ENCODE measurements at regions not wholly inside any gene's neighbourhood (a gene's known extent, or its start where the extent isn't known, plus 50 kb on each side); places are given as distances from the start of the nearest gene placed in this dataset.

DNA sequence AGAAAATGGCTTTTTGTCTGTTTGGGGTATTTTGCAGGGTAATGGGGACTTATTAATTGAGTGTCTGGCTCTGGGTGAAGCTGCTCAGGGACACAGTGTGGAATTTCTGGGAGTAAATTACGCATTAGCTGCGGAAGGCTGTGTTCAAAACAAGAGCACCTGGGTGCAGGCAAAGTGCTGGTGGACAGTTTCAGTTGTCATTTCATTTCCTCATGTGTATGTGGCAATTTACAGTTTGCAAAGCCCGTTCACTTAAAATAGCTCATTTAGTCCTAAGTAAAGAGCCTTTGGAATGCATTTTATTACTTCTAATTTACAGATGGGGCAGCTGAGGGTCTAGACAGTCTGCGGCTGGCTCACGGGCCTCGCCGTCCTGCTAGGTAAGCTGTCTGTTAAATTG is 546.8 kb downstream of the BCL11B start:
- no peak for DNase-seq (ENCODE audit: low spot score)
- Histone ChIP-seq H3K9me3 (no peaks in the 10 kb centered on the region), H3K4me1 (ENCODE audit: control insufficient read depth in 1 of 2, low read depth in 2 of 2) (no peaks in the 10 kb centered on the region), H3K36me3 (no peaks in the 10 kb centered on the region), H3K27ac (no peak overlapping the region), H3K27me3 (replicated peaks; ENCODE audit: insufficient read depth) (no peaks in the 10 kb centered on the region), H3K4me3 (no peak overlapping the region)
- no peak for ATAC-seq (ENCODE audit: insufficient number of reproducible peaks, low FRiP score, low read depth)
- TF ChIP-seq, protein P1, sequence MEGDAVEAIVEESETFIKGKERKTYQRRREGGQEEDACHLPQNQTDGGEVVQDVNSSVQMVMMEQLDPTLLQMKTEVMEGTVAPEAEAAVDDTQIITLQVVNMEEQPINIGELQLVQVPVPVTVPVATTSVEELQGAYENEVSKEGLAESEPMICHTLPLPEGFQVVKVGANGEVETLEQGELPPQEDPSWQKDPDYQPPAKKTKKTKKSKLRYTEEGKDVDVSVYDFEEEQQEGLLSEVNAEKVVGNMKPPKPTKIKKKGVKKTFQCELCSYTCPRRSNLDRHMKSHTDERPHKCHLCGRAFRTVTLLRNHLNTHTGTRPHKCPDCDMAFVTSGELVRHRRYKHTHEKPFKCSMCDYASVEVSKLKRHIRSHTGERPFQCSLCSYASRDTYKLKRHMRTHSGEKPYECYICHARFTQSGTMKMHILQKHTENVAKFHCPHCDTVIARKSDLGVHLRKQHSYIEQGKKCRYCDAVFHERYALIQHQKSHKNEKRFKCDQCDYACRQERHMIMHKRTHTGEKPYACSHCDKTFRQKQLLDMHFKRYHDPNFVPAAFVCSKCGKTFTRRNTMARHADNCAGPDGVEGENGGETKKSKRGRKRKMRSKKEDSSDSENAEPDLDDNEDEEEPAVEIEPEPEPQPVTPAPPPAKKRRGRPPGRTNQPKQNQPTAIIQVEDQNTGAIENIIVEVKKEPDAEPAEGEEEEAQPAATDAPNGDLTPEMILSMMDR (IDR thresholded peaks at IDR 0.05), result no peak

DNA sequence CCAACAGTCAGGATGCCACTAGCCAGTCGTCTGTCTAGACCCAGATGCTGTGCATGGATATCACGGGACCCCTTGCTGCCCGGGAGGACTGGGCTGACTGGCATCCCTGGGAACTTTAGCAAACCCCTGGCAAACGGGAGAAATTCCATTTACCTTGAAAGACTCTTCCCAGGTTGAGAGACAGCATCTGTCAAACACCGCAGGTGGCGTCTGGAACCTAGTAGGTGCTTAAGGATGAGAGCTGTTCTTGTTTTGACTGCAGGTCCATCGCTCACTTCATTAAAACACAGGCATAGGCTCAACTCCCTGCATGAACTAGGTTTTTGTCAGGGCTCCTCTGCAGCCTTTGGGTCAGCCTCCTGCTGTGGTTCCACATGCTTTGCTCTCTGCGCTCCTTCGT is 546.3 kb downstream of the BCL11B start:
- Histone ChIP-seq H3K27ac (no peak overlapping the region), H3K36me3 (no peaks in the 10 kb centered on the region), H3K4me1 (ENCODE audit: control insufficient read depth in 1 of 2, low read depth in 2 of 2) (no peaks in the 10 kb centered on the region), H3K4me3 (no peak overlapping the region), H3K9me3 (no peaks in the 10 kb centered on the region), H3K27me3 (replicated peaks; ENCODE audit: insufficient read depth) (no peaks in the 10 kb centered on the region)
- TF ChIP-seq, protein P1 (IDR thresholded peaks at IDR 0.05), result no peak
- DNase-seq (ENCODE audit: low spot score), result no peak
- ATAC-seq (ENCODE audit: insufficient number of reproducible peaks, low FRiP score, low read depth), result no peak

DNA sequence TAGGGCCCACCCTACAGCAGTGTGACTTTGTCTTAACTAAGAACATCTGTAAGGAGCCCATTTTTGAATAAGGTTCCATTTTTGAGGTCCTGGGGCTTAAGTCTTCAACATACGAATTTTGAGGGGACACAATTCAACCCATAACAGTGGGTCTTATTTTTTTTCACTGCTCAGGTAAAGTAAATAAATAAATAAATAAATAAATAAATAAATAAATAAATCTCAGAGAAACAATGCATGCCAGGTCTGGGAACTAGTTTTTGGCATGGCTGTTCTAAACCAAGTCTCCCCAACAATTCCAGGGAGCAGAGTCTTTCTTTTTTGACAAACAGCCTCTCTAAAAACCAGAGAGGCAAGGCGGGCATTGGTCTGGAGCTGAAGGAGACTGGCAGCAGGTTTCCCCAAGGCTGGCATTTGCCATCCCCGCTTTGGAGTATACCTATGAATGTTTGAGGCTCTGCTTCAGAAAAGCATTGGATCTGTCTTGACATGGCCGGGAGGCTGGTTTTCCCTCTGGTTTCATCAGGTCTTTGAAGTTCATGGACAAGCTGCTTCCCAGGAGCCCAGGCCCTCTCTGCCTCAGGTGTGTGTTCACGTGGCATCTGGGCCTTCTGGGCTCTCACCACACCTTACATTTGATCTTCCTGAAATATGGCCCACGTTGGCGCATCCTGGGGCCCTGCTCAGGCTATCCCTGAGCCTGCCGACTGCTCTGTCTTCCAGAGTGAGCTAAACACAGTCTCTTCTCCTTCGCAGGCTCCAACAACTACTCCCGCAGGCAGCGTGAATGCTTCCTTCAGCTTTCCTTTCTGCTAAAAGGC is 545.2 kb downstream of the BCL11B start:
- ATAC-seq (ENCODE audit: insufficient number of reproducible peaks, low FRiP score, low read depth), result no peak
- TF ChIP-seq, protein P1 (IDR thresholded peaks at IDR 0.05), result no peak
- H3K27ac ChIP-seq, result no peak overlapping the region

DNA sequence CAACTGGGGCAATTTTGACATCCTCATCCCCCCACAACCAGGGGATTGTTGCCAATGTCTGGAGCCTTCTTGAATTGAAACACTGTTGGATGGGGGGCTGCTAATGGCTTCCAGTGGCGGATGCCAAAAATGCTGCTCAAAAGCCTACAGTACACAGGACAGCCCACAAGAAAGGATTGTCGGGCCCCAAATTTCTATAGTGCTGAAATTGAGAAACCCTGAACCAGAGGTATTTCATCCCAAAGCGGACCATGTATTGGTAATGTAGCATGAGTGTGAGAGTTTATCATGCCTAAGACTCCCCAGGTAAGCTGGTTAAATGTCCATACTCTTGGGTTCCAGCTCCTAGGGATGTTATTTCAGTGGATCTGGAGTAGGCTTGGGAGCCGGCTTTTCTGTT is 544.0 kb downstream of the BCL11B start:
- Histone ChIP-seq H3K36me3 (no peaks in the 10 kb centered on the region), H3K27me3 (replicated peaks; ENCODE audit: insufficient read depth) (no peaks in the 10 kb centered on the region), H3K4me1 (ENCODE audit: control insufficient read depth in 1 of 2, low read depth in 2 of 2) (no peaks in the 10 kb centered on the region), H3K27ac (no peak overlapping the region), H3K9me3 (no peaks in the 10 kb centered on the region), H3K4me3 (no peak overlapping the region)
- TF ChIP-seq, protein P1 (IDR thresholded peaks at IDR 0.05), result no peak
- DNase-seq (ENCODE audit: low spot score) (no peak), ATAC-seq (ENCODE audit: insufficient number of reproducible peaks, low FRiP score, low read depth) (no peak)

More for the DNA sequence above, 545.2 kb downstream of the BCL11B start:
- Histone ChIP-seq H3K4me3 (no peak overlapping the region), H3K36me3 (no peaks in the 10 kb centered on the region), H3K9me3 (no peaks in the 10 kb centered on the region), H3K4me1 (ENCODE audit: control insufficient read depth in 1 of 2, low read depth in 2 of 2) (no peaks in the 10 kb centered on the region), H3K27me3 (replicated peaks; ENCODE audit: insufficient read depth) (no peaks in the 10 kb centered on the region)
- DNase-seq (ENCODE audit: low spot score), result no peak

DNA sequence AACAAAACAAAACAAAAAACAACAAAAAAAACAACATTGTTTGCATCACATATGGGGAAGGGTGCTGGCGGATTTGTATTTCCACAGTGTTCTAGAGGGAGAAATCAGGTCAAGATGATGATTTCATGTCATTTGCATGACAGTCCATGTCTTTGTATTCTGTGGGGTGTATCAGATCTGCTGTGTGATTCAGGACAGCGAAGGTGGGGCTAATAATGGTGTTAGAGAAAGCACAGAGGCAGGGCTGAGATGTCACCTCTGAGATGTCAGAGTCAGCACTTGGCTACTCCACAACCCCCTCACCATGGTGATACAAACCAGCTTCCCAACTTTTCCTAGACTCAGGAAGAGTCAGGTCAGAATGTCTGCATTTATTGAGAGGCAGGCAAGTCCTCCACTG is 543.2 kb downstream of the BCL11B start:
- DNase-seq (ENCODE audit: low spot score), result no peak
- Histone ChIP-seq H3K27ac (no peak overlapping the region), H3K27me3 (replicated peaks; ENCODE audit: insufficient read depth) (no peaks in the 10 kb centered on the region), H3K4me1 (ENCODE audit: control insufficient read depth in 1 of 2, low read depth in 2 of 2) (no peaks in the 10 kb centered on the region), H3K36me3 (no peaks in the 10 kb centered on the region), H3K9me3 (no peaks in the 10 kb centered on the region), H3K4me3 (no peak overlapping the region)
- ATAC-seq (ENCODE audit: insufficient number of reproducible peaks, low FRiP score, low read depth), result no peak
- TF ChIP-seq, protein P1 (IDR thresholded peaks at IDR 0.05), result no peak
